Common myeloid progenitor, CD34-positive (primary cell): ENCODE measurements at regions not wholly inside any gene's neighbourhood (a gene's known extent, or its start where the extent isn't known, plus 50 kb on each side); places are given as distances from the start of the nearest gene placed in this dataset.

Source experiments
- CTCF ChIA-PET: fragments of 350-600 bp; sonication (Branson Sonifier 250); formaldehyde crosslinking; loops from one replicate; lab custom pipeline; 2021; ENCODE audit warnings: antibody characterized with exemption; lab: Charles Lee
- POLR2A ChIA-PET: fragments of 350-600 bp; sonication (Branson Sonifier 250); formaldehyde crosslinking; loops from one replicate; lab custom pipeline; 2021; ENCODE audit warnings: antibody characterized with exemption; lab: Charles Lee
- DNase-seq, 3 donors: peaks; one replicate each; pipeline versions ENCODE4 v3.0.0 to v3.0.0-alpha.2; 2013
- H3K27ac ChIP-seq, 2 experiments: 1 replicate in 1 of 2; 2 replicates in 1 of 2; pipeline ENCODE4 v1.7.0; 2013; ENCODE audit warnings: inconsistent platforms in 2 of 2, low read length in 2 of 2, mild to moderate bottlenecking in 2 of 2, low read depth in 1 of 2, moderate library complexity in 1 of 2; ENCODE audit not compliant: severe bottlenecking in 2 of 2, insufficient read depth in 1 of 2, poor library complexity in 1 of 2
- H3K27me3 ChIP-seq, 5 experiments: replicated peaks in 2 of 5; 1 replicate in 3 of 5; 2 replicates in 2 of 5; pipeline versions ENCODE4 v1.6.1 to v1.7.0; 2013; ENCODE audit warnings: low read length in 4 of 5, mild to moderate bottlenecking in 2 of 5, moderate library complexity in 2 of 5, inconsistent platforms in 1 of 5; ENCODE audit not compliant: insufficient read depth in 5 of 5, control insufficient read depth in 4 of 5
- H3K36me3 ChIP-seq, 4 experiments: 1 replicate in 2 of 4; 2 replicates in 2 of 4; pipeline versions ENCODE4 v1.6.1 to v1.7.0; 2013; ENCODE audit warnings: low read length in 3 of 4, control low read depth in 1 of 4, mild to moderate bottlenecking in 1 of 4; ENCODE audit not compliant: control insufficient read depth in 4 of 4, insufficient read depth in 4 of 4
- H3K4me1 ChIP-seq, 4 experiments: 1 replicate in 3 of 4; 2 replicates in 1 of 4; pipeline versions ENCODE4 v1.6.1 to v1.7.1; 2013; ENCODE audit warnings: low read length in 3 of 4, mild to moderate bottlenecking in 3 of 4, control low read depth in 1 of 4, inconsistent platforms in 1 of 4, moderate library complexity in 1 of 4; ENCODE audit not compliant: control insufficient read depth in 4 of 4, insufficient read depth in 4 of 4; ENCODE audit errors: control extremely low read depth in 1 of 4
- H3K4me3 ChIP-seq, 7 experiments: 1 replicate in 4 of 7; 2 replicates in 3 of 7; pipeline versions ENCODE4 v1.5.1 to v1.7.0; 2013; ENCODE audit warnings: mild to moderate bottlenecking in 7 of 7, low read length in 6 of 7, moderate library complexity in 6 of 7, inconsistent platforms in 2 of 7, low read depth in 2 of 7, control low read depth in 1 of 7; ENCODE audit not compliant: insufficient read depth in 4 of 7, control insufficient read depth in 1 of 7; ENCODE audit errors: extremely low read depth in 1 of 7
- H3K9me3 ChIP-seq, 5 experiments: 1 replicate in 4 of 5; 2 replicates in 1 of 5; pipeline versions ENCODE4 v1.6.1 to v1.7.1; 2013; ENCODE audit warnings: low read length in 4 of 5, mild to moderate bottlenecking in 2 of 5, inconsistent platforms in 1 of 5, low read depth in 1 of 5, moderate library complexity in 1 of 5; ENCODE audit not compliant: control insufficient read depth in 4 of 5, insufficient read depth in 2 of 5; ENCODE audit errors: control extremely low read depth in 1 of 5
- WGBS: methylation state at CpG from one replicate; pipeline ENCODE4 v1.1.5; 2013; ENCODE audit not compliant: insufficient coverage; 5-methylcytosine and 5-hydroxymethylcytosine counted together

DNA sequence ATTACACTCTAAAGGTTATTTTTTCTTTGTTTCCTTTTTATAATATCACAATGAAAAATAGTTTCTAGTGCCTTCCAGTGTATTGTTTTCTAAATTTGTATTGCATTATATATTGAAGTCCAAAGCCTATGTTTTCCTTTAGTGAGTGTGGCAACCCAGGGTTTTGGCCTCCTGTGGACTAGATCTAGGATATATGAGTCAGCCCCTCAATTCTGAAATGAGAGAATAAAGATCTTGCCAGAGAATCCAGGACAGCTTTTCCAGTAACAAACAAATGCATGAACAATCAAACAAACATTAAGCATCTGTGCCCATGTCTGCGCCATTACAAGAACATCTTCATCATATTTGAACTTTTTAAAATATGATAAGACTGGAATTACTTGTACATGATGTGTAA is 70.7 kb upstream of the SSTR1 start:
- no peak overlapping the region for H3K27ac ChIP-seq
- WGBS = no CpG with 5 or more reads among the region's 1 CpG
- no peak overlapping the region for H3K4me3 ChIP-seq
- POLR2A ChIA-PET = no interaction called here
- H3K4me1 ChIP-seq = peaks cover 0 to 6% (median 0%) of the 10 kb centered on the region in 4 experiments
- CTCF ChIA-PET = interaction anchor here (1.0 kb wide), 1 partner anchor 11 kb away, joined by 3 read pairs; no protein-coding TSS in a partner anchor
- no peaks in the 10 kb centered on the region for H3K9me3 ChIP-seq
- H3K36me3 ChIP-seq = no peaks in the 10 kb centered on the region
- no peak for DNase-seq
- no peaks in the 10 kb centered on the region for H3K27me3 ChIP-seq

GRCh38 chr14:38138473-38139138 is 69.1 kb upstream of the SSTR1 start:
- DNase-seq = no peak
- Histone ChIP-seq H3K4me3 (no peak overlapping the region), H3K36me3 (no peaks in the 10 kb centered on the region), H3K4me1 (peaks cover 0 to 6% (median 0%) of the 10 kb centered on the region in 4 experiments), H3K27ac (no peak overlapping the region), H3K9me3 (no peaks in the 10 kb centered on the region), H3K27me3 (no peaks in the 10 kb centered on the region)
- WGBS = 100% methylated on average over 6 of the region's 7 CpGs
- POLR2A ChIA-PET = interaction anchor here (0.6 kb wide), 1 partner anchor 9 kb away, joined by 6 read pairs; no protein-coding TSS in a partner anchor
- CTCF ChIA-PET = no interaction called here

GRCh38 chr14:38139926-38140325 is 67.8 kb upstream of the SSTR1 start:
- CTCF ChIA-PET = no interaction called here
- Histone ChIP-seq H3K9me3 (no peaks in the 10 kb centered on the region), H3K36me3 (no peaks in the 10 kb centered on the region), H3K4me1 (peaks cover 0 to under 1% (median 0%) of the 10 kb centered on the region in 4 experiments), H3K27me3 (no peaks in the 10 kb centered on the region), H3K27ac (no peak overlapping the region), H3K4me3 (no peak overlapping the region)
- DNase-seq = no peak
- POLR2A ChIA-PET = no interaction called here
- 100% methylated on average over 1 of the region's 2 CpGs for WGBS

DNA sequence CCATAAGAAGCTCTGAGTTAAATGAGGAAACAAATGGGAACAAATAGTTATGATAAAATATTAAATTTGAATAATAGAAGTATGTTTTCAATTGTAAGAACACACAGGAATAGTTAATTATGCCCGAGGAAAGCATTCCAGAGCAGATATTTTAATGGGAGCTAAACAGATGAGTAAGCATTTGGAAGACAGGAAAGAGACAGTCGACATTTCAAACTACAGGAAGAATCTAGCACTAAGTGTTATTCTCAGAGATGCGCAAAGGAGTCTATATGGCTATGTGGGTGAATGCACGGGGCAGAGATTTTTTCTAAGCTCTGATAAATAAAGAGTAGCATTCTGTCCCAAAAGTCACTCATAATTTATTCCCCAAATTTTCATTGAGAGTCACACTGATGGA is 64.5 kb upstream of the SSTR1 start:
- Histone ChIP-seq H3K36me3 (no peaks in the 10 kb centered on the region), H3K4me3 (no peak overlapping the region), H3K27me3 (no peaks in the 10 kb centered on the region), H3K27ac (no peak overlapping the region), H3K4me1 (no peaks in the 10 kb centered on the region), H3K9me3 (no peaks in the 10 kb centered on the region)
- no peak for DNase-seq
- WGBS = 100% methylated on average over 1 of the region's 4 CpGs
- ChIA-PET CTCF (interaction anchor here (1.4 kb wide), 1 partner anchor 17 kb away, joined by 6 read pairs; no protein-coding TSS in a partner anchor), POLR2A (no interaction called here)

- Histone ChIP-seq H3K9me3 (no peaks in the 10 kb centered on the region), H3K4me3 (no peak overlapping the region), H3K27me3 (no peaks in the 10 kb centered on the region), H3K36me3 (no peaks in the 10 kb centered on the region), H3K4me1 (no peaks in the 10 kb centered on the region), H3K27ac (no peak overlapping the region)
- DNase-seq = no peak
- ChIA-PET CTCF (interaction anchor here (1.2 to 1.4 kb wide), 2 partner anchors 18 to 158 kb away, joined by 5 to 6 read pairs; no protein-coding TSS in a partner anchor), POLR2A (no interaction called here)
- WGBS = 82% methylated on average over 6 of the region's 6 CpGs
Observed at GRCh38 chr14:38143659-38144505, 63.8 kb upstream of the SSTR1 start.

DNA sequence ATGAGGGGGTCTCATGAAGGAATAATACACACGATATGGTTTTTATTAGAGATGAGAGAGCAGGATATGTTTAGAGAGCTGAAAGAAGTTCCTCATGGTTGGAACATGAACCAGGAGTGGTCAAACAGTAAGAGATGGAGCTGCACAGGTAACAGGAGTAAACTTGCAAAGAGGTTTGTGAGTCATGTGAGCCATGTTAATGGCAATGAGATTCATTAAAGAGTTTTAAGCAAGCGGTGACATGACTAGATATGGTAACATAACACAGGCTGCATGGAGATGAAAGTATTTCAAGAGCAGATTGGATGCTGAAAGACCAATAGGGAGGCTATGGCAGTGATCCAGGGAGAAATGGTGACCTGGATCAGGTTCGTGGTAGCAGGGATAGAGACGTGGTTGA is 62.6 kb upstream of the SSTR1 start:
- no peaks in the 10 kb centered on the region for H3K4me1 ChIP-seq
- POLR2A ChIA-PET = no interaction called here
- CTCF ChIA-PET = interaction anchor here (1.2 kb wide), 1 partner anchor 159 kb away, joined by 5 read pairs; no protein-coding TSS in a partner anchor
- no peaks in the 10 kb centered on the region for H3K9me3 ChIP-seq
- H3K4me3 ChIP-seq = no peak overlapping the region
- no peak overlapping the region for H3K27ac ChIP-seq
- H3K36me3 ChIP-seq = no peaks in the 10 kb centered on the region
- WGBS = 100% methylated on average over 2 of the region's 4 CpGs
- no peaks in the 10 kb centered on the region for H3K27me3 ChIP-seq
- no peak for DNase-seq

DNA sequence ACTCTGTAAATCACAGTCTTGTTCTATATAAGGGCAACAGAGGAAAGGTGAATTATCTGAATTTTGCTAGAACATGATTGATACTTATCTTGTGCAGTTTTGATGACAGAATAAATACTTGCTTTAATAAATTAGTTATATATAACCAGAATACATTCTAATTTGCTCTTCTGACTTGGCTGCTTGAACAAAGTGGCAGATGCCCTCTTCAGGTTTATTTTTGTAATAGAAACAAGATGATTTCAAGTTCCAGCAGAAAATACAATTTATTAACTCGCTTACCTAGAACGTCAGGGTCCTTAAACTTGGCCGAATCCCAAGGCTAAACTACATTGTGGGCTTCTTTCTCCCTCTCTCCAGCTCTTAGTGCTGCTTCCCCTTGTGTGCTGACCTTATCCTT is 57.6 kb upstream of the SSTR1 start:
- 81% methylated on average over 3 of the region's 3 CpGs for WGBS

More for the DNA sequence above, 57.6 kb upstream of the SSTR1 start:
- no peak overlapping the region for H3K27ac ChIP-seq
- no peaks in the 10 kb centered on the region for H3K27me3 ChIP-seq
- peak in 2 of 3 donors; percentile 10 to 17 for DNase-seq
- CTCF ChIA-PET = interaction anchor here (0.6 kb wide), 1 partner anchor 18 kb away, joined by 3 read pairs; no protein-coding TSS in a partner anchor
- no peaks in the 10 kb centered on the region for H3K4me1 ChIP-seq
- H3K9me3 ChIP-seq = no peaks in the 10 kb centered on the region
- POLR2A ChIA-PET = no interaction called here
- no peaks in the 10 kb centered on the region for H3K36me3 ChIP-seq
- no peak overlapping the region for H3K4me3 ChIP-seq
